CD4-positive, CD25-positive, alpha-beta regulatory T cell (primary cell): ENCODE measurements at regions not wholly inside any gene's neighbourhood (a gene's known extent, or its start where the extent isn't known, plus 50 kb on each side); places are given as distances from the start of the nearest gene placed in this dataset.

Experiments used
- ATAC-seq, 2 donors: fragments of 150-1000 bp; cut with Tn5 transposase; one replicate each; pipeline ENCODE4 v1.10.0; 2021; ENCODE audit warnings: low read depth in 2 of 2, moderate number of reproducible peaks in 2 of 2, moderate library complexity in 1 of 2
- DNase-seq, 3 donors: peaks; one replicate each; pipeline versions ENCODE4 v3.0.0 to v3.0.0-alpha.2; 2012 to 2022; ENCODE audit warnings: mixed read lengths in 1 of 3
- H3K27ac ChIP-seq: one replicate; pipeline ENCODE4 v1.7.0; 2013; ENCODE audit warnings: mild to moderate bottlenecking, low read length; ENCODE audit not compliant: insufficient read depth, poor library complexity, severe bottlenecking
- H3K27me3 ChIP-seq: one replicate; pipeline ENCODE4 v1.7.0; 2013; ENCODE audit warnings: low read length; ENCODE audit not compliant: control insufficient read depth, insufficient read depth
- H3K36me3 ChIP-seq: one replicate; pipeline ENCODE4 v1.7.0; 2013; ENCODE audit warnings: mild to moderate bottlenecking, low read length, moderate library complexity; ENCODE audit not compliant: control insufficient read depth, insufficient read depth
- H3K4me1 ChIP-seq: 2 replicates; pipeline ENCODE4 v1.7.0; 2013; ENCODE audit warnings: mild to moderate bottlenecking, low read length; ENCODE audit not compliant: insufficient read depth, control insufficient read depth, poor library complexity, severe bottlenecking
- H3K4me3 ChIP-seq: one replicate; pipeline ENCODE4 v1.7.0; 2013; ENCODE audit warnings: low read depth, mild to moderate bottlenecking, low read length, moderate library complexity
- H3K9me3 ChIP-seq, 2 experiments: 1 replicate in 1 of 2; 2 replicates in 1 of 2; pipeline ENCODE4 v1.7.0; 2013; ENCODE audit warnings: low read length in 2 of 2, mild to moderate bottlenecking in 1 of 2, moderate library complexity in 1 of 2; ENCODE audit not compliant: control insufficient read depth in 2 of 2
- H3K27ac Mint-ChIP-seq, 3 donors: one replicate each; pipeline ENCODE4 v1.8.0; 2020 to 2022; ENCODE audit warnings: mild to moderate bottlenecking in 3 of 3, mixed read lengths in 3 of 3, moderate library complexity in 2 of 3
- H3K27me3 Mint-ChIP-seq: one replicate; pipeline ENCODE4 v1.8.0; 2022; ENCODE audit warnings: mild to moderate bottlenecking, mixed read lengths
- H3K36me3 Mint-ChIP-seq: one replicate; pipeline ENCODE4 v1.8.0; 2020; ENCODE audit warnings: mixed read lengths
- H3K4me1 Mint-ChIP-seq, 4 donors: one replicate each; pipeline ENCODE4 v1.8.0; 2020 to 2022; ENCODE audit warnings: mixed read lengths in 4 of 4, mild to moderate bottlenecking in 1 of 4
- H3K4me3 Mint-ChIP-seq, 4 donors: one replicate each; pipeline ENCODE4 v1.8.0; 2020 to 2022; ENCODE audit warnings: mild to moderate bottlenecking in 4 of 4, mixed read lengths in 4 of 4, moderate library complexity in 3 of 4
- H3K9me3 Mint-ChIP-seq, 7 donors: one replicate each; pipeline ENCODE4 v1.8.0; 2020 to 2022; ENCODE audit warnings: mixed read lengths in 7 of 7, mild to moderate bottlenecking in 3 of 7, moderate library complexity in 2 of 7

DNA sequence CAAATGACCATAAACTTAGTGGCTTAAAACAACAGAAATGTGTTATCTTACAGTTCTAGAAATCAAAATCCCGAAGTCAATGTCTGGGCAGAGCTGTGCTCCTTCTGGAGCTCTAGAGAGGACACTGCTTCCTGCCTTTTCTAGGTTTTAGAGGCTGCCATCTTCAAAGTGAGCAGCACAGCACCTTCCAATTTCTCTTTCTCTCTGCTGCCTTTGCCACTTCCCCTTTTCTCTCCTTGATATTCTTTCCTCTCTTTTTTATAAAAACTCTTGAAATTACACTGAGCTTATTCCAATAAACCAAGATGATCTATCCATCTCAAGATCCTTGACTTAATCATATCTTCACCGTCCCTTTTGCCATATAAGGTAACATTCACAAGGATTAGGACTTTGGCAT lies 616.9 kb downstream of the PLPP3 start:
- no peaks in the 10 kb centered on the region for H3K27me3 ChIP-seq
- Mint-ChIP-seq H3K36me3 (no peaks in the 10 kb centered on the region), H3K27me3 (no peaks in the 10 kb centered on the region), H3K4me3 (no peak overlapping the region), H3K27ac (no peak overlapping the region), H3K4me1 (no peaks in the 10 kb centered on the region), H3K9me3 (peaks cover 0 to 5% (median 0%) of the 10 kb centered on the region in 7 donors)
- H3K4me3 ChIP-seq: no peak overlapping the region
- DNase-seq: no peak
- no peaks in the 10 kb centered on the region for H3K36me3 ChIP-seq
- no peak overlapping the region for H3K27ac ChIP-seq
- no peaks in the 10 kb centered on the region for H3K4me1 ChIP-seq
- no peaks in the 10 kb centered on the region for H3K9me3 ChIP-seq
- ATAC-seq: no peak

DNA sequence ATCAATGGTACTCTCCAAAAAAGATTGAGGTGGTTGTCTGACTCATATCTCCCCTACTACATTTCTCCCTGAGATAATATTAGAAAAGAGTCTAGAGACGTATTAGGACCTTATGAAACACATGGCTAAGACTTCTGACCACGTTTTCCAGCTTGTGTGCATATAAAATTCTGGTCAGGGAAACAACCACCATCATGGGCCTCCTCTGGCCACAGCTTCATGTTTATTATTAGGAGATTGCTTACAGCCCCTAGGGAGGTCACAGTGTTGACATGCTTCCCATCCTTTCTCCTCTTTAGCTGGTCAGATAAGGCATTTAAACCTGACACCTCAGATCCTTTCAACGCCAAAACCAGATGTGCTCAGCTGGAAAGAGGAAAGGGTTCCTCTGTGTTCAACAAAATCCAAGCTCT lies 620.2 kb downstream of the PLPP3 start:
- Mint-ChIP-seq H3K4me1 (no peaks in the 10 kb centered on the region), H3K4me3 (no peak overlapping the region), H3K27ac (no peak overlapping the region), H3K36me3 (no peaks in the 10 kb centered on the region), H3K9me3 (peaks cover 0 to 4% (median 0%) of the 10 kb centered on the region in 7 donors), H3K27me3 (no peaks in the 10 kb centered on the region)
- no peak for DNase-seq
- H3K27ac ChIP-seq: no peak overlapping the region
- no peaks in the 10 kb centered on the region for H3K4me1 ChIP-seq
- no peak for ATAC-seq
- no peaks in the 10 kb centered on the region for H3K27me3 ChIP-seq
- no peaks in the 10 kb centered on the region for H3K9me3 ChIP-seq
- no peak overlapping the region for H3K4me3 ChIP-seq
- H3K36me3 ChIP-seq: no peaks in the 10 kb centered on the region

DNA sequence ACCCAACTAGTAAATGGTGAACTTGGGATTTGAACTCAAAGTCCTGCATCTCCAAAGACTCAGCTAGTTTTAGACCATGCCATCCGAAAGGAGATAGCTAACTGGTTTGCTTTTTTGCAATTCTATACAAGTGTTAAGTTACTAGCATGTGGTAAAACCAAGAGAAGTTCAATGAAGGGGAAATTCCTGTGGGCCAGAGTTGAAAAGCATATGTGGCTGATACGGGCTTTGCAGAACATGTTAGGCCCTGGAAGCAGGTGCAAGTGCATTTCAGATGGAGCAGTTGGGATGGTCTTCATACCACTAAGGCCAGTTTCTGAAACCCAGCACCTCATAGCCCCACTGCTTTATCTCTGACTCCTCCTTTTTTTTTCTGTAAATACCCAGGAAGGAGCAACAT lies 620.9 kb downstream of the PLPP3 start:
- Mint-ChIP-seq H3K27me3 (no peaks in the 10 kb centered on the region), H3K36me3 (no peaks in the 10 kb centered on the region), H3K4me3 (no peak overlapping the region), H3K4me1 (no peaks in the 10 kb centered on the region), H3K27ac (no peak overlapping the region), H3K9me3 (peaks cover 0 to 4% (median 0%) of the 10 kb centered on the region in 7 donors)
- H3K4me1 ChIP-seq: no peaks in the 10 kb centered on the region
- DNase-seq: no peak
- no peak overlapping the region for H3K4me3 ChIP-seq
- H3K36me3 ChIP-seq: no peaks in the 10 kb centered on the region
- H3K9me3 ChIP-seq: no peaks in the 10 kb centered on the region
- no peaks in the 10 kb centered on the region for H3K27me3 ChIP-seq
- ATAC-seq: no peak
- no peak overlapping the region for H3K27ac ChIP-seq

DNA sequence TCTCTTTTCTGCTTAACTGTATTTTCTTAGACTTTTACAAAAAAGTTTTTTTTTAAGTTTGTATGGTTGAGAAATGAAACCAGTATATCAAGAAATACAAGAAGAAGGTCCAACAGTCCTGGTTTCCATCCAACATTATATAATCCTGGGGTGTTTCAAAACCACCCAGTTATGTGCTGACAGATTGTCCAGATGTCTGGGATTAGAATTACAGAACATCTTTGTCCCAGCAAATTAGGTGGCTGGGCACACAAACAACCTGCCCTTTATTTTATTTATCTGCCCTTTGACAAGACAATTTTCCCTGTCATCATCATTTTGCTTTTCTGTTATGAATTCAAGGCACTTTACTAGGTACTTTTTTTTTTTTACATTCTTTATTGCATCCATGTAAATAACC lies 622.1 kb downstream of the PLPP3 start:
- no peaks in the 10 kb centered on the region for H3K36me3 Mint-ChIP-seq
- Histone ChIP-seq H3K9me3 (no peaks in the 10 kb centered on the region), H3K4me1 (no peaks in the 10 kb centered on the region), H3K27ac (no peak overlapping the region), H3K27me3 (no peaks in the 10 kb centered on the region), H3K4me3 (no peak overlapping the region), H3K36me3 (no peaks in the 10 kb centered on the region)
- H3K4me1 Mint-ChIP-seq: no peaks in the 10 kb centered on the region
- DNase-seq: no peak
- no peaks in the 10 kb centered on the region for H3K27me3 Mint-ChIP-seq
- H3K4me3 Mint-ChIP-seq: no peak overlapping the region
- peaks cover 0 to 4% (median 0%) of the 10 kb centered on the region in 7 donors for H3K9me3 Mint-ChIP-seq
- H3K27ac Mint-ChIP-seq: no peak overlapping the region
- no peak for ATAC-seq

DNA sequence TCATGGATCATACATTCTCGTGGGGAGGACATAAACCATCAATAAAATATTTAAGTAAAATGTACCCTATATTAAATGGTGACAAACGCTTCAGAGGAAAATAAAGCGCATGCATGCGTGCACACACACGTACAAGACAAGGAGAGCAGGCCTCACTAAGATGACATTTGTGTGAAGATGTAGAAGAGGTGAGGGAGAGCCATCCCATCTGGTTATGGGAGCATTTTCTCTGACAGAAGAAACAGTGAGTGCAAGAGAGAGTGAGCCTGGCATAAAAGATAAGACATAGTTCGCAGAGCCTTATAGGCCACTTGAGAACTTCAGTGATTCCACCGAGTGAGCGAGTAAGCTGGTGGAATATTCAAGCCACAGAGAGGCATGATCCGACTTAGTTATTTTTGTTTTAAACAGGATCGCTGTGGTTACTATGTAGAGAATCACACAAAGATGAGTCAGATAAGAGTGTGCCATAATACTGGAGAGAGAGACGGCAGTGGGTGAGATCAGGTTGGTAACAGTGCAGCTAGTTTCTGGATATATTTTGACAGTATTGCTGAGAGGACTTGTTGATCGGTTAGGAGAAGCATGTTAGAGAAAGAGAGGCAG lies 624.2 kb downstream of the PLPP3 start:
- no peaks in the 10 kb centered on the region for H3K36me3 Mint-ChIP-seq
- H3K9me3 Mint-ChIP-seq: peaks cover 0 to 4% (median 0%) of the 10 kb centered on the region in 7 donors
- Histone ChIP-seq H3K9me3 (no peaks in the 10 kb centered on the region), H3K36me3 (no peaks in the 10 kb centered on the region), H3K4me3 (no peak overlapping the region), H3K27ac (no peak overlapping the region), H3K4me1 (no peaks in the 10 kb centered on the region), H3K27me3 (no peaks in the 10 kb centered on the region)
- no peak for DNase-seq
- no peaks in the 10 kb centered on the region for H3K4me1 Mint-ChIP-seq
- no peak overlapping the region for H3K4me3 Mint-ChIP-seq
- H3K27me3 Mint-ChIP-seq: no peaks in the 10 kb centered on the region
- no peak for ATAC-seq
- H3K27ac Mint-ChIP-seq: no peak overlapping the region

DNA sequence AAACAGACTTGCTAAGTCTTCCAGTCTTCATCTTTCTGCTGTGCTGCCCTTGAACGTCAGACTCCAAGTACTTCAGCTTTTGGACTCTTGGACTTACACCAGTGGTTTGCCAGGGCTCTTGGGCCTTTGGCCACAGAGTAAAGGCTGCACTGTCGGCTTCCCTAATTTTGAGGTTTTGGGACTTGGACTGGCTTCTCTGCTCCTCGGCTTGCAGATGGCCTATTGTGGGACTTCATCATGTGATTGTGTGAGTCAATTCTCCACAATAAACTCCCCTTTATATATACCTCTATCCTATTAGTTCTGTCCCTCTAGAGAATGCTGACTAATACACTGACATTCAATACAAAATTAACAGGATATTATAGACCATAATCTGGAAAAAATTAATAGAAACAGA lies 628.1 kb downstream of the PLPP3 start:
- no peaks in the 10 kb centered on the region for H3K36me3 ChIP-seq
- H3K27ac Mint-ChIP-seq: no peak overlapping the region
- no peak for DNase-seq
- no peak overlapping the region for H3K27ac ChIP-seq
- no peaks in the 10 kb centered on the region for H3K9me3 ChIP-seq
- no peaks in the 10 kb centered on the region for H3K27me3 Mint-ChIP-seq
- H3K27me3 ChIP-seq: no peaks in the 10 kb centered on the region
- no peaks in the 10 kb centered on the region for H3K4me1 Mint-ChIP-seq
- no peak overlapping the region for H3K4me3 ChIP-seq
- no peak for ATAC-seq
- no peaks in the 10 kb centered on the region for H3K4me1 ChIP-seq
- H3K4me3 Mint-ChIP-seq: no peak overlapping the region
- H3K36me3 Mint-ChIP-seq: no peaks in the 10 kb centered on the region
- peaks cover 0 to 6% (median 0%) of the 10 kb centered on the region in 7 donors for H3K9me3 Mint-ChIP-seq

DNA sequence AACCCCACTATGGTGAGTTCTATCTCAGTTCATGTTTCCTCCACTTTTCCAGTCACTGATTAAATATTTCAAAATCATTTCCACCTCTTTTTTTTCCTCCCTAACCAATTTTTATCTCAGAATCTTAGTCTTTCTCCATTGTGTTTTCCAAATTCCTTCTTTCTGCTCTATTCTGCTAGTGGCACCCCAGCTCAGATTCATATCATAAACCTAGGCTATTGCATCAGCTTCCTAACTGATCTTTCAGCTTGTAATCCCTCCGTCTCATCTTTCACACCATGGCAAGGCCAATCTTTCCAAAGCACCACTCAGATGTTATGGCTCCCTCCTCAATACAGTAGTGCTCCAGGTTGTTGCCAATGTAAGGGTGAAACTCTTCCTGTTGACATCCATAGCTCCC lies 631.9 kb downstream of the PLPP3 start:
- no peaks in the 10 kb centered on the region for H3K4me1 ChIP-seq
- Mint-ChIP-seq H3K4me3 (no peak overlapping the region), H3K27ac (no peak overlapping the region), H3K4me1 (no peaks in the 10 kb centered on the region), H3K27me3 (no peaks in the 10 kb centered on the region), H3K9me3 (peaks cover 0 to 3% (median 2%) of the 10 kb centered on the region in 7 donors), H3K36me3 (no peaks in the 10 kb centered on the region)
- no peaks in the 10 kb centered on the region for H3K27me3 ChIP-seq
- H3K27ac ChIP-seq: no peak overlapping the region
- no peaks in the 10 kb centered on the region for H3K9me3 ChIP-seq
- no peak for DNase-seq
- no peaks in the 10 kb centered on the region for H3K36me3 ChIP-seq
- H3K4me3 ChIP-seq: no peak overlapping the region
- ATAC-seq: no peak

DNA sequence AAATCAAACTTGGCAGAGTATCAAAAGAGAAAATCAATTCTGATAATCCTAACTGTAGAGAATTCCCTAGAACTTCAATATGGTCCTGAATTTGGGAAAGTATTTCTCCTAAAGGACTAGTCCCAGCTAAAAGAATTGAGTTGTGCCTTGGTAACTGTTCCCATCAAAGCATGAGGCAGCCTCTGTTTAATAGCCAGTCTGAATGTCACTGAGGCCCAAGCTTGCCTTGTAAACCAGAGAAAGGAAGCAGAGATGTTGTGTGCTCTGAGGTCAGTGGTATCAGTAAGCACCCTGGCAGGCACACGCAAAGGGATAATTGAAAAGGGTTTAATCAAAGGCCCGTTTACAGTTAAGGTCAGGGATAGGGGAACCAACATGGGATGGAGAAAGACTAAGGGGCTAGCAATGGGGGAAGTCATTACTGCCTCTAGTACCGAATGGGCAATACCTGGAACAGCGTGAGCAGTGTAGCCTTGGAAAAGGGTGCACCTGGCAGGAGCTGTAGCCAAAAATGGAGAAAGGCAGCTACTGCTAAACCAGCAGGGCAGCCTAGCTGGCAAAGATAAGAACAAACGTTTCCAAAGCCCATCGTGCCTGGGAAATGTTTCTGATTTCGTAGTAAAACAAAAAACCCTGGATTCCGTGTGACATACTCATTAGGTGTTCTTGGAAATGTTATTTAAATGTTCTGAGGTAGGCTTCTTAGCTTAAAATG lies 635.5 kb downstream of the PLPP3 start:
- Histone ChIP-seq H3K36me3 (no peaks in the 10 kb centered on the region), H3K4me3 (no peak overlapping the region), H3K9me3 (no peaks in the 10 kb centered on the region), H3K27ac (no peak overlapping the region), H3K27me3 (no peaks in the 10 kb centered on the region), H3K4me1 (no peaks in the 10 kb centered on the region)
- H3K27me3 Mint-ChIP-seq: no peaks in the 10 kb centered on the region
- peak overlapping the region in 1 of 3 donors; percentile 61 for H3K27ac Mint-ChIP-seq
- no peak for DNase-seq
- no peaks in the 10 kb centered on the region for H3K4me1 Mint-ChIP-seq
- H3K36me3 Mint-ChIP-seq: no peaks in the 10 kb centered on the region
- H3K4me3 Mint-ChIP-seq: no peak overlapping the region
- peaks cover 0 to 3% (median 2%) of the 10 kb centered on the region in 7 donors for H3K9me3 Mint-ChIP-seq
- no peak for ATAC-seq
